Adrenal gland (tissue), 5 donors: ENCODE measurements at regions not wholly inside any gene's neighbourhood (a gene's known extent, or its start where the extent isn't known, plus 50 kb on each side); places are given as distances from the start of the nearest gene placed in this dataset.

Source experiments
- POLR2A ChIP-seq, 2 donors: fragments of 450-650 bp; IDR thresholded peaks; one replicate each; pipeline ENCODE4 v1.6.1; 2017; ENCODE audit warnings: antibody characterized with exemption in 2 of 2, mild to moderate bottlenecking in 2 of 2, moderate library complexity in 1 of 2
- TF ChIP-seq, protein P1 (sequence below), 6 experiments: fragments of 450-650 bp in 4 of 6; fragments of 200-600 bp in 2 of 6; sonication (generic) in 1 of 6; IDR thresholded peaks; 1 replicate in 5 of 6; 2 replicates in 1 of 6; pipeline versions ENCODE4 v1.5.1 to v1.8.0; 2016 to 2021; ENCODE audit warnings: antibody characterized with exemption in 6 of 6, mild to moderate bottlenecking in 2 of 6, moderate library complexity in 1 of 6
- donor health status: DM: no; HTN: no; CAD: no.

DNA sequence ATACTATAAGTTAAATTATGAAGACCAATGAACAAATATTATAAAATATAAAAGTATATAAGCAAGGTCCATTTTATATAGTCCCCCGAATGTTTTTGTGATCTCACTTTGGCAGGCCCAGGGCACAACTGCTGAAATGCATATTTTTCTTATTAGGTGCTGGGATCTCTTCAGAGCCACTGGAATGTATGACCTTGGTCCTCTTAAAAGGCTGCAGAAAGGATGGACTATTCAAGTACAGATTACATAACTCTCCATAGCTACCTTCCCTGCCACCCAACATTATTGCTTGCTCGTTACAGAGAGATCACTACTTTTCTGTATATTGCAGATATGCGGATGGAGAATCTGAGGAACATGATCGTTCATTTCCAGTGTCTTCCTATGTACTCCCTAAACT, 925.6 kb upstream of the CELF4 start:
- TF ChIP-seq, protein P1, sequence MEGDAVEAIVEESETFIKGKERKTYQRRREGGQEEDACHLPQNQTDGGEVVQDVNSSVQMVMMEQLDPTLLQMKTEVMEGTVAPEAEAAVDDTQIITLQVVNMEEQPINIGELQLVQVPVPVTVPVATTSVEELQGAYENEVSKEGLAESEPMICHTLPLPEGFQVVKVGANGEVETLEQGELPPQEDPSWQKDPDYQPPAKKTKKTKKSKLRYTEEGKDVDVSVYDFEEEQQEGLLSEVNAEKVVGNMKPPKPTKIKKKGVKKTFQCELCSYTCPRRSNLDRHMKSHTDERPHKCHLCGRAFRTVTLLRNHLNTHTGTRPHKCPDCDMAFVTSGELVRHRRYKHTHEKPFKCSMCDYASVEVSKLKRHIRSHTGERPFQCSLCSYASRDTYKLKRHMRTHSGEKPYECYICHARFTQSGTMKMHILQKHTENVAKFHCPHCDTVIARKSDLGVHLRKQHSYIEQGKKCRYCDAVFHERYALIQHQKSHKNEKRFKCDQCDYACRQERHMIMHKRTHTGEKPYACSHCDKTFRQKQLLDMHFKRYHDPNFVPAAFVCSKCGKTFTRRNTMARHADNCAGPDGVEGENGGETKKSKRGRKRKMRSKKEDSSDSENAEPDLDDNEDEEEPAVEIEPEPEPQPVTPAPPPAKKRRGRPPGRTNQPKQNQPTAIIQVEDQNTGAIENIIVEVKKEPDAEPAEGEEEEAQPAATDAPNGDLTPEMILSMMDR (IDR thresholded peaks at IDR 0.05), result no peak
- no peak for TF ChIP-seq POLR2A (IDR thresholded peaks at IDR 0.05)
